B cell (primary cell): ENCODE measurements at regions not wholly inside any gene's neighbourhood (a gene's known extent, or its start where the extent isn't known, plus 50 kb on each side); places are given as distances from the start of the nearest gene placed in this dataset.

Experiments used
- ATAC-seq: fragments of 200-7000 bp; cut with Tn5 transposase; one replicate; pipeline ENCODE4 v1.10.0; 2021; ENCODE audit warnings: low read depth, mild to moderate bottlenecking, moderate number of reproducible peaks, moderate library complexity
- CTCF ChIA-PET: fragments of 350-600 bp; sonication (Branson Sonifier 250); formaldehyde crosslinking; loops from one replicate; lab custom pipeline; 2021; ENCODE audit warnings: antibody characterized with exemption, inconsistent platforms; lab: Charles Lee
- POLR2A ChIA-PET: fragments of 350-600 bp; sonication (Branson Sonifier 250); formaldehyde crosslinking; loops from one replicate; lab custom pipeline; 2021; ENCODE audit warnings: antibody characterized with exemption; lab: Charles Lee
- DNase-seq: peaks from one replicate; pipeline ENCODE4 v3.0.0; 2013
- H2AFZ ChIP-seq: 2 replicates; pipeline ENCODE4 v1.6.1; 2012; ENCODE audit warnings: mild to moderate bottlenecking, low read depth, low read length; ENCODE audit not compliant: insufficient read depth, poor library complexity, severe bottlenecking
- H3K27ac ChIP-seq, 2 donors: 1 replicate in 1 of 2; 2 replicates in 1 of 2; pipeline ENCODE4 v1.5.1; 2012 to 2013; ENCODE audit warnings: low read length in 2 of 2, mild to moderate bottlenecking in 2 of 2, moderate library complexity in 1 of 2
- H3K27me3 ChIP-seq, 4 experiments: fragments of 200-600 bp in 1 of 4; sonication (generic) in 1 of 4; replicated peaks in 1 of 4; 1 replicate in 2 of 4; 2 replicates in 2 of 4; pipeline versions ENCODE4 v1.6.1 to v1.7.0; 2013 to 2016; ENCODE audit warnings: low read length in 3 of 4, mild to moderate bottlenecking in 2 of 4, mixed read lengths in 1 of 4, moderate library complexity in 1 of 4; ENCODE audit not compliant: insufficient read depth in 4 of 4, control insufficient read depth in 3 of 4; ENCODE audit errors: control extremely low read depth in 1 of 4
- H3K36me3 ChIP-seq, 2 experiments: replicated peaks in 1 of 2; 1 replicate in 1 of 2; 2 replicates in 1 of 2; pipeline versions ENCODE4 v1.6.1 to v1.7.1; 2013; ENCODE audit warnings: low read length in 1 of 2; ENCODE audit not compliant: insufficient read depth in 2 of 2, control insufficient read depth in 1 of 2; ENCODE audit errors: control extremely low read depth in 1 of 2, extremely low read depth in 1 of 2
- H3K4me1 ChIP-seq, 2 donors: fragments of 200-600 bp in 1 of 2; sonication (generic) in 1 of 2; 1 replicate in 1 of 2; 2 replicates in 1 of 2; pipeline versions ENCODE4 v1.5.1 to v1.6.1; 2013 to 2017; ENCODE audit warnings: low read length in 2 of 2; ENCODE audit not compliant: control insufficient read depth in 2 of 2, insufficient read depth in 2 of 2
- H3K4me2 ChIP-seq: replicated peaks from 2 replicates; pipeline ENCODE3; 2012; ENCODE audit warnings: mild to moderate bottlenecking, low read depth, low read length; ENCODE audit not compliant: poor library complexity, severe bottlenecking
- H3K4me3 ChIP-seq, 5 experiments: fragments of 200-600 bp in 1 of 5; sonication (generic) in 1 of 5; 1 replicate in 3 of 5; 2 replicates in 2 of 5; pipeline versions ENCODE4 v1.5.1 to v1.7.0; 2011 to 2016; ENCODE audit warnings: low read length in 4 of 5, mild to moderate bottlenecking in 4 of 5, low read depth in 2 of 5, control low read depth in 1 of 5, moderate library complexity in 1 of 5; ENCODE audit not compliant: insufficient read depth in 1 of 5; ENCODE audit errors: control extremely low read depth in 1 of 5, extremely low read depth in 1 of 5
- H3K79me2 ChIP-seq: fragments of 200-600 bp; sonication (generic); one replicate; pipeline ENCODE4 v1.6.0; 2016; ENCODE audit warnings: low read length; ENCODE audit not compliant: control insufficient read depth, insufficient read depth
- H3K9ac ChIP-seq: fragments of 200-600 bp; sonication (generic); 2 replicates; pipeline ENCODE4 v1.6.1; 2017; ENCODE audit warnings: mild to moderate bottlenecking, low read length, moderate library complexity
- H3K9me3 ChIP-seq, 3 donors: one replicate each; pipeline versions ENCODE4 v1.6.1 to v1.7.1; 2013; ENCODE audit warnings: low read length in 2 of 3; ENCODE audit not compliant: control insufficient read depth in 2 of 3, insufficient read depth in 1 of 3; ENCODE audit errors: control extremely low read depth in 1 of 3
- H4K20me1 ChIP-seq: 2 replicates; pipeline ENCODE4 v1.6.0; 2012; ENCODE audit warnings: mild to moderate bottlenecking, low read length; ENCODE audit not compliant: insufficient read depth, control insufficient read depth, poor library complexity, severe bottlenecking
- H3K27ac Mint-ChIP-seq: one replicate; pipeline ENCODE4 v1.8.0; 2021; ENCODE audit warnings: mixed read lengths
- H3K27me3 Mint-ChIP-seq: one replicate; pipeline ENCODE4 v1.8.0; 2021; ENCODE audit warnings: mixed read lengths
- H3K4me1 Mint-ChIP-seq: one replicate; pipeline ENCODE4 v1.8.0; 2021; ENCODE audit warnings: mixed read lengths
- H3K4me3 Mint-ChIP-seq: one replicate; pipeline ENCODE4 v1.8.0; 2021; ENCODE audit warnings: mixed read lengths
- H3K9me3 Mint-ChIP-seq: one replicate; pipeline ENCODE4 v1.8.0; 2022; ENCODE audit warnings: mixed read lengths; ENCODE audit not compliant: insufficient read depth
- CTCF ChIP-seq: fragments of 200-600 bp; IDR thresholded peaks from one replicate; pipeline ENCODE4 v1.8.0; 2022; ENCODE audit warnings: antibody characterized with exemption, mild to moderate bottlenecking
- EZH2 ChIP-seq: IDR thresholded peaks from 2 replicates; pipeline ENCODE4 v1.6.1; 2012; ENCODE audit warnings: borderline replicate concordance, low read depth, mild to moderate bottlenecking, moderate library complexity, low read length; ENCODE audit not compliant: insufficient read depth, poor library complexity, severe bottlenecking
- WGBS: methylation state at CpG from one replicate; pipeline ENCODE4 v1.1.5; 2013; ENCODE audit warnings: missing lambda C conversion rate; ENCODE audit not compliant: insufficient coverage; 5-methylcytosine and 5-hydroxymethylcytosine counted together
- intact Hi-C: fragments of 100-400 bp; cut with micrococcal nuclease; formaldehyde crosslinking; loops from one replicate; pipeline ENCODE4 v1.10.0; 2022

GRCh38 chr20:48329676-48330664, 497.8 kb downstream of the PREX1 start:
- H3K4me1 ChIP-seq = no peaks in the 10 kb centered on the region
- CTCF ChIA-PET = interaction anchor here (0.7 to 2.0 kb wide), 4 partner anchors 290 to 653 kb away, joined by 3 to 10 read pairs (median 3); no protein-coding TSS in a partner anchor
- TF ChIP-seq EZH2 (no peak), CTCF (no peak)
- Mint-ChIP-seq H3K27ac (no peak overlapping the region), H3K4me1 (no peaks in the 10 kb centered on the region), H3K4me3 (no peak overlapping the region), H3K9me3 (no peaks in the 10 kb centered on the region), H3K27me3 (peaks cover 25% of the 10 kb centered on the region)
- H3K27ac ChIP-seq = no peak overlapping the region
- H3K27me3 ChIP-seq = peaks cover 0 to 14% (median 0%) of the 10 kb centered on the region in 4 experiments
- POLR2A ChIA-PET = no interaction called here
- H3K4me2 ChIP-seq = no peak overlapping the region
- H3K79me2 ChIP-seq = no peaks in the 10 kb centered on the region
- ATAC-seq (peak; percentile 31), DNase-seq (no peak)
- 71% methylated on average over 6 of the region's 8 CpGs for WGBS
- intact Hi-C loops = no loop called here
- H2AFZ ChIP-seq = no peak overlapping the region
- H3K9ac ChIP-seq = no peak overlapping the region
- no peak overlapping the region for H3K4me3 ChIP-seq
- H4K20me1 ChIP-seq = no peaks in the 10 kb centered on the region
- H3K36me3 ChIP-seq = no peaks in the 10 kb centered on the region
- H3K9me3 ChIP-seq = no peaks in the 10 kb centered on the region
